IPS DF 6.9 (cell line): ENCODE measurements at regions not wholly inside any gene's neighbourhood (a gene's known extent, or its start where the extent isn't known, plus 50 kb on each side); places are given as distances from the start of the nearest gene placed in this dataset.

Source experiments
- DNase-seq: peaks from one replicate; pipeline ENCODE4 v3.0.0-alpha.2; 2013; ENCODE audit warnings: low read depth, low spot score
- H3K27ac ChIP-seq: one replicate; pipeline ENCODE4 v1.5.1; 2013; ENCODE audit warnings: low read length, control low read depth
- H3K27me3 ChIP-seq: 2 replicates; pipeline ENCODE4 v1.6.1; 2013; ENCODE audit warnings: mild to moderate bottlenecking, low read length; ENCODE audit not compliant: control insufficient read depth, insufficient read depth
- H3K36me3 ChIP-seq: 2 replicates; pipeline ENCODE4 v1.6.1; 2013; ENCODE audit warnings: low read length; ENCODE audit not compliant: control insufficient read depth, insufficient read depth
- H3K4me1 ChIP-seq: 2 replicates; pipeline ENCODE4 v1.6.1; 2013; ENCODE audit warnings: low read length; ENCODE audit not compliant: control insufficient read depth, insufficient read depth
- H3K4me3 ChIP-seq: 2 replicates; pipeline ENCODE4 v1.5.1; 2013; ENCODE audit warnings: mild to moderate bottlenecking, low read length
- H3K9me3 ChIP-seq: 2 replicates; pipeline ENCODE4 v1.6.1; 2013; ENCODE audit warnings: low read length, inconsistent platforms; ENCODE audit not compliant: control insufficient read depth, insufficient read depth
- WGBS: extraction: QIAGEN DNeasy Blood & Tissue Kit; methylation state at CpG from one replicate; pipeline ENCODE4 v1.1.7; 2013; ENCODE audit warnings: mixed read lengths, missing lambda C conversion rate; ENCODE audit not compliant: insufficient read length, insufficient coverage; 5-methylcytosine and 5-hydroxymethylcytosine counted together

- WGBS = no CpG with 5 or more reads among the region's 10 CpGs
- H3K27me3 ChIP-seq = no peaks in the 10 kb centered on the region
- no peaks in the 10 kb centered on the region for H3K9me3 ChIP-seq
- no peaks in the 10 kb centered on the region; the same call in 1 of the 2 replicates for H3K4me1 ChIP-seq
- no peak overlapping the region for H3K27ac ChIP-seq
- no peak overlapping the region for H3K4me3 ChIP-seq
- no peaks in the 10 kb centered on the region for H3K36me3 ChIP-seq
- DNase-seq = no peak
Measured at GRCh38 chr5:72013766-72014624, 93.3 kb upstream of the MAP1B start.

- Histone ChIP-seq H3K27me3 (no peaks in the 10 kb centered on the region), H3K4me3 (no peak overlapping the region), H3K4me1 (no peaks in the 10 kb centered on the region; the same call in 1 of the 2 replicates), H3K27ac (no peak overlapping the region), H3K9me3 (no peaks in the 10 kb centered on the region), H3K36me3 (no peaks in the 10 kb centered on the region)
- WGBS = no CpG with 5 or more reads among the region's 7 CpGs
- no peak for DNase-seq
Measured at GRCh38 chr5:72015103-72015548, 92.1 kb upstream of the MAP1B start.

- DNase-seq = peak; percentile 39
- Histone ChIP-seq H3K36me3 (no peaks in the 10 kb centered on the region), H3K4me3 (no peak overlapping the region), H3K27me3 (no peaks in the 10 kb centered on the region), H3K27ac (no peak overlapping the region), H3K9me3 (no peaks in the 10 kb centered on the region), H3K4me1 (no peaks in the 10 kb centered on the region; the same call in 1 of the 2 replicates)
- WGBS = no CpG with 5 or more reads among the region's 1 CpG
Measured at GRCh38 chr5:72018143-72018803, 89.0 kb upstream of the MAP1B start.

GRCh38 chr5:72020161-72020983 is 86.9 kb upstream of the MAP1B start:
- 100% methylated on average over 1 of the region's 4 CpGs for WGBS
- Histone ChIP-seq H3K27ac (no peak overlapping the region), H3K4me3 (no peak overlapping the region), H3K27me3 (no peaks in the 10 kb centered on the region), H3K4me1 (no peaks in the 10 kb centered on the region; the same call in 1 of the 2 replicates), H3K36me3 (no peaks in the 10 kb centered on the region), H3K9me3 (no peaks in the 10 kb centered on the region)
- DNase-seq = no peak

GRCh38 chr5:72021651-72022357 is 85.5 kb upstream of the MAP1B start:
- Histone ChIP-seq H3K9me3 (no peaks in the 10 kb centered on the region), H3K27me3 (no peaks in the 10 kb centered on the region), H3K4me1 (no peaks in the 10 kb centered on the region; the same call in 1 of the 2 replicates), H3K4me3 (no peak overlapping the region), H3K36me3 (no peaks in the 10 kb centered on the region), H3K27ac (no peak overlapping the region)
- WGBS = no CpG with 5 or more reads among the region's 8 CpGs
- no peak for DNase-seq

GRCh38 chr5:72028382-72028781 is 78.9 kb upstream of the MAP1B start:
- DNase-seq = no peak
- no peaks in the 10 kb centered on the region for H3K27me3 ChIP-seq
- H3K9me3 ChIP-seq = no peaks in the 10 kb centered on the region
- H3K4me3 ChIP-seq = no peak overlapping the region
- H3K27ac ChIP-seq = no peak overlapping the region
- H3K36me3 ChIP-seq = no peaks in the 10 kb centered on the region
- WGBS = no CpG with 5 or more reads among the region's 1 CpG
- H3K4me1 ChIP-seq = no peaks in the 10 kb centered on the region

GRCh38 chr5:72030237-72030636 is 77.0 kb upstream of the MAP1B start:
- Histone ChIP-seq H3K36me3 (no peaks in the 10 kb centered on the region), H3K9me3 (no peaks in the 10 kb centered on the region), H3K4me3 (no peak overlapping the region), H3K27me3 (no peaks in the 10 kb centered on the region), H3K4me1 (peaks cover 2% of the 10 kb centered on the region), H3K27ac (no peak overlapping the region)
- 100% methylated on average over 2 of the region's 3 CpGs for WGBS
- DNase-seq = no peak

- H3K9me3 ChIP-seq = no peaks in the 10 kb centered on the region
- DNase-seq = no peak
- no peak overlapping the region for H3K4me3 ChIP-seq
- H3K27ac ChIP-seq = no peak overlapping the region
- no CpG with 5 or more reads among the region's 4 CpGs for WGBS
- no peaks in the 10 kb centered on the region for H3K36me3 ChIP-seq
- H3K27me3 ChIP-seq = no peaks in the 10 kb centered on the region
- peaks cover 2% of the 10 kb centered on the region for H3K4me1 ChIP-seq
Measured at GRCh38 chr5:72032788-72033187, 74.5 kb upstream of the MAP1B start.

- no peaks in the 10 kb centered on the region for H3K9me3 ChIP-seq
- H3K27ac ChIP-seq = no peak overlapping the region
- peaks cover 2% of the 10 kb centered on the region for H3K4me1 ChIP-seq
- no peak overlapping the region for H3K4me3 ChIP-seq
- no peaks in the 10 kb centered on the region for H3K36me3 ChIP-seq
- no peaks in the 10 kb centered on the region for H3K27me3 ChIP-seq
- no CpG with 5 or more reads among the region's 4 CpGs for WGBS
- DNase-seq = no peak
Measured at GRCh38 chr5:72034770-72035169, 72.5 kb upstream of the MAP1B start.

GRCh38 chr5:72035831-72036230 is 71.4 kb upstream of the MAP1B start:
- H3K4me1 ChIP-seq = peaks cover 2% of the 10 kb centered on the region
- H3K36me3 ChIP-seq = no peaks in the 10 kb centered on the region
- no peak for DNase-seq
- H3K27me3 ChIP-seq = no peaks in the 10 kb centered on the region
- no peak overlapping the region for H3K4me3 ChIP-seq
- no CpG with 5 or more reads among the region's 3 CpGs for WGBS
- H3K9me3 ChIP-seq = no peaks in the 10 kb centered on the region
- no peak overlapping the region for H3K27ac ChIP-seq
